ENCODE measurements at regions not wholly inside any gene's neighbourhood (a gene's known extent, or its start where the extent isn't known, plus 50 kb on each side); places are given as distances from the start of the nearest gene placed in this dataset.

GRCh38 chr9:13493697-13494096 is 214.2 kb upstream of the MPDZ start:
- no peak overlapping the region for H3K27ac ChIP-seq (ENCODE audit: insufficient read depth, low read length)
- H3K9me3 ChIP-seq (ENCODE audit: control insufficient read depth, insufficient read depth, low read depth, low read length), result no peaks in the 10 kb centered on the region
- no peaks in the 10 kb centered on the region for H4K20me1 ChIP-seq (ENCODE audit: control insufficient read depth, extremely low read depth, insufficient read depth, low read length)
- no peaks in the 10 kb centered on the region for H3K36me3 ChIP-seq (ENCODE audit: control insufficient read depth, insufficient read depth, low read length)
- no peak for DNase-seq (ENCODE audit: low read depth in 2 of 2)
- H3K79me2 ChIP-seq (ENCODE audit: control insufficient read depth, insufficient read depth, low read length), result no peaks in the 10 kb centered on the region
- no peak overlapping the region for H2AFZ ChIP-seq (ENCODE audit: low read length)
- H3K27me3 ChIP-seq (ENCODE audit: control insufficient read depth, insufficient read depth, low read length), result no peaks in the 10 kb centered on the region
- TF ChIP-seq EZH2 (IDR thresholded peaks at IDR 0.05; ENCODE audit: low read length, missing control alignments) (no peak), CTCF (conservative IDR thresholded peaks at IDR 0.05 in 1 of 2, IDR thresholded peaks at IDR 0.05 in 1 of 2; ENCODE audit: low read depth in 1 of 2, low read length in 2 of 2) (no peak)
- no peak overlapping the region for H3K4me2 ChIP-seq (ENCODE audit: extremely low read depth, insufficient read depth, low read length)
- no peaks in the 10 kb centered on the region for H3K4me1 ChIP-seq (ENCODE audit: control insufficient read depth, extremely low read depth, insufficient read depth, low read length)
- H3K9ac ChIP-seq (ENCODE audit: insufficient read depth, low read length), result no peak overlapping the region
- H3K4me3 ChIP-seq (replicated peaks in 1 of 4; ENCODE audit: control extremely low read depth in 1 of 4, insufficient read depth in 1 of 4, low read depth in 3 of 4, low read length in 4 of 4), result no peak overlapping the region

GRCh38 chr9:13491493-13492424 is 212.3 kb upstream of the MPDZ start:
- no peak for TF ChIP-seq EZH2 (IDR thresholded peaks at IDR 0.05; ENCODE audit: low read length, missing control alignments)
- no peak for TF ChIP-seq CTCF (conservative IDR thresholded peaks at IDR 0.05 in 1 of 2, IDR thresholded peaks at IDR 0.05 in 1 of 2; ENCODE audit: low read depth in 1 of 2, low read length in 2 of 2)

GRCh38 chr9:13491138-13491492 is 211.6 kb upstream of the MPDZ start:
- Histone ChIP-seq H3K36me3 (ENCODE audit: control insufficient read depth, insufficient read depth, low read length) (no peaks in the 10 kb centered on the region), H3K27me3 (ENCODE audit: control insufficient read depth, insufficient read depth, low read length) (no peaks in the 10 kb centered on the region), H3K9me3 (ENCODE audit: control insufficient read depth, insufficient read depth, low read depth, low read length) (no peaks in the 10 kb centered on the region), H4K20me1 (ENCODE audit: control insufficient read depth, extremely low read depth, insufficient read depth, low read length) (no peaks in the 10 kb centered on the region), H3K4me3 (replicated peaks in 1 of 4; ENCODE audit: control extremely low read depth in 1 of 4, insufficient read depth in 1 of 4, low read depth in 3 of 4, low read length in 4 of 4) (no peak overlapping the region), H3K27ac (ENCODE audit: insufficient read depth, low read length) (no peak overlapping the region), H3K79me2 (ENCODE audit: control insufficient read depth, insufficient read depth, low read length) (no peaks in the 10 kb centered on the region), H3K4me1 (ENCODE audit: control insufficient read depth, extremely low read depth, insufficient read depth, low read length) (no peaks in the 10 kb centered on the region), H3K9ac (ENCODE audit: insufficient read depth, low read length) (no peak overlapping the region), H3K4me2 (ENCODE audit: extremely low read depth, insufficient read depth, low read length) (no peak overlapping the region), H2AFZ (ENCODE audit: low read length) (no peak overlapping the region)
- peak in 1 of 2 donors; percentile 12 for DNase-seq (ENCODE audit: low read depth in 2 of 2)
- TF ChIP-seq EZH2 (IDR thresholded peaks at IDR 0.05; ENCODE audit: low read length, missing control alignments), result no peak
- no peak for TF ChIP-seq CTCF (conservative IDR thresholded peaks at IDR 0.05 in 1 of 2, IDR thresholded peaks at IDR 0.05 in 1 of 2; ENCODE audit: low read depth in 1 of 2, low read length in 2 of 2)

More at GRCh38 chr9:13491493-13492424, 212.3 kb upstream of the MPDZ start:
- no peaks in the 10 kb centered on the region for H3K9me3 ChIP-seq (ENCODE audit: control insufficient read depth, insufficient read depth, low read depth, low read length)
- H3K4me2 ChIP-seq (ENCODE audit: extremely low read depth, insufficient read depth, low read length), result no peak overlapping the region
- H3K79me2 ChIP-seq (ENCODE audit: control insufficient read depth, insufficient read depth, low read length), result no peaks in the 10 kb centered on the region
- H3K9ac ChIP-seq (ENCODE audit: insufficient read depth, low read length), result no peak overlapping the region
- no peaks in the 10 kb centered on the region for H3K36me3 ChIP-seq (ENCODE audit: control insufficient read depth, insufficient read depth, low read length)
- no peak overlapping the region for H2AFZ ChIP-seq (ENCODE audit: low read length)
- H4K20me1 ChIP-seq (ENCODE audit: control insufficient read depth, extremely low read depth, insufficient read depth, low read length), result no peaks in the 10 kb centered on the region
- H3K4me1 ChIP-seq (ENCODE audit: control insufficient read depth, extremely low read depth, insufficient read depth, low read length), result no peaks in the 10 kb centered on the region
- H3K27me3 ChIP-seq (ENCODE audit: control insufficient read depth, insufficient read depth, low read length), result no peaks in the 10 kb centered on the region
- DNase-seq (ENCODE audit: low read depth in 2 of 2), result no peak
- no peak overlapping the region for H3K4me3 ChIP-seq (replicated peaks in 1 of 4; ENCODE audit: control extremely low read depth in 1 of 4, insufficient read depth in 1 of 4, low read depth in 3 of 4, low read length in 4 of 4)
- no peak overlapping the region for H3K27ac ChIP-seq (ENCODE audit: insufficient read depth, low read length)
